ENCODE measurements at regions not wholly inside any gene's neighbourhood (a gene's known extent, or its start where the extent isn't known, plus 50 kb on each side); places are given as distances from the start of the nearest gene placed in this dataset.
"Not testable (repeated sequence)": the region's sequence is repeated elsewhere in the genome, so short reads cannot be mapped to it uniquely, and the experiment has no call there.

DNA sequence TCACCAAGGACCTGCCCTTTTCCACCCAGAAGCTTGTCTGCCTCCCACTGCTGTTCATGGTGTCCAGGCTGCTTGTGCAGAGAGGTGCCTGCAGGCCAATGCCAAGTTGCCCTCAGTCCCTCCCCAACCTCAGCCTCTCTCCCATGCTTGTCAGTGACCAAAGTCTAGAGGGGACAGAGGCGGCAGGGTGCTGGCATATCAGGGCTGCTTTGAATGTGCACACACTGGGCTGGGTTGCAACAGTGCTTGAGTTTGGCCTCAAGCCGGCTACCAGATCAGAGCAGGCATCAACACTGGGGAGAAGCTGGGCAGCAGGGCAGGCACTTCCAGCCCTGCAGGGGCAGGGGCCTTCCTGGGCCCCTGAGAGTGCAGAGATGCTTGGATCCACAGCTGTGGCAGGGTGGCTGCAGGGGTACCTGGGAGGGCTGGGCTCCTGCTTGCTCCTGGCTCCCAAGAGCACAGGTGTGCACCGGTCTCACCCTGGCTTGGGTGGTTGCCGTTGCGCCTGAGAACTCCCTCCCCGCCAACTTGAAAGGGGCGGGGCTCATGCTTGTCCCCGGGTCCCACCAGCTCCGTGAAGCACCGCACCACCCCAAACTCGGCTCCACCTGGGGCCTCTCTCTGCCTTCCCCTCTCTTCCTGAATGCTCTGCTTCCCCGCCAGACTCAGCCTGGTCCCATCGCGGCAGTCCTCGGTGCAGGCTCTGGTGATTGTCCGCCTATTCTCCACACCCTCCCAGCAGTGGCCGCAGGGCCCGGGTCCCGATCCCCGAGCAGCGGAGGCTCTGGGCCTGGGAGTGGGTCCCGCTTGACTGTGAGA, 1681.9 kb upstream of the ADGRL3 start:
- DNase-seq: no peak

DNA sequence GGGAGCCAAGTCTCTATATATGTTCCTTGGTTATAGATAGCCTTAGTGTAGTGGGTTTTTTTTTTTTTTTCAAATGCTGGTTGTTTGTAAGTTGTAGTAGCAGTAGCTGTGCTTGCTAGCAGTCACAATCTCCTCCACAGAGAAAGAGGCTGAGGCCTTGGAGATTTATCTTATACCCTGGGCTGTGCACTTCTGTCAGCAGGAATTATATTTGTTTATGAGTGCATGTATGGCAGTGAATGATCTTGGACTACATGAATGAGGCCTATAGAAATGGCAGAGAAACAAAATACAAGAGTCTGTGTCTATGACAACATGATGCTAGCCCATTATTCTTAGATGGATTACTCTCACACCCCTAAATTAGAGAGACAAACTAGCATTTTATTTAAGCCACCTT, 1674.2 kb upstream of the ADGRL3 start:
- no peak for DNase-seq

DNA sequence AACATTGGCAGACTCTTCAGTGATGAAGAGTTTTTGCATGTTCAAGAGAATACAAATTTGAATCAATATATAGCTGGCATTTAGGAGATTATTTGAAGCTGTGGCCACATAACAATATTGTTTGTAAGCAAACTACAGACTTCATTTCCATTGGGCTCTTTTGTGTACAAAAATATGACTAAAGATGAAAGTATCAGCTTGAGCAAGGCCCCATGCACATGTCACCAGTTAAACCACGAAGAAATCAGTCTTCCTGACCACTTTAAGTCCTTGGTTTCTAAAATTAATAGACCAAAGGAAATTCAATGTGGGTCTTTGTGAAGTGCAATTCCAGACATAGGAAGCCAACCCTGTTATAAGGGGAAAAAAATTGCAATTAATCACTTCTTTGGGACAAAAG, 1664.6 kb upstream of the ADGRL3 start:
- DNase-seq: no peak

DNA sequence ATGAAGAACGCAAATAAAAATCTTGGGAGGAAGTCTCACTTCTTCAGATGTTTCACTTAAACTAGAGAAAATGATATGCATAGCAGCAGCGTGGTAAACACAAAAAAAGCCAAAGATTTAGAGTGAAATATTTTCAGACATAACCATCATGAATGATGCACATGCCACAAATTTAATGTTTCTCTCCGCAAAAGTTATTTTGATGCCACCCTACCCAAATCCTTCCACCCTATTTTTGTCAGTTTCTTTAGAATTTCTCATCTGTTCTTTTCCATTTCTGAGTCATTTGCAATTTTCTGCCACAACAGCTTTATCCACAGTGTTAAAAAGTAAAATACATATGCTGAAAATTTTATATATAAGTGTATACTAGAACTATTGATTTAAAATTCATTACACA, 1663.7 kb upstream of the ADGRL3 start:
- no peak for DNase-seq

DNA sequence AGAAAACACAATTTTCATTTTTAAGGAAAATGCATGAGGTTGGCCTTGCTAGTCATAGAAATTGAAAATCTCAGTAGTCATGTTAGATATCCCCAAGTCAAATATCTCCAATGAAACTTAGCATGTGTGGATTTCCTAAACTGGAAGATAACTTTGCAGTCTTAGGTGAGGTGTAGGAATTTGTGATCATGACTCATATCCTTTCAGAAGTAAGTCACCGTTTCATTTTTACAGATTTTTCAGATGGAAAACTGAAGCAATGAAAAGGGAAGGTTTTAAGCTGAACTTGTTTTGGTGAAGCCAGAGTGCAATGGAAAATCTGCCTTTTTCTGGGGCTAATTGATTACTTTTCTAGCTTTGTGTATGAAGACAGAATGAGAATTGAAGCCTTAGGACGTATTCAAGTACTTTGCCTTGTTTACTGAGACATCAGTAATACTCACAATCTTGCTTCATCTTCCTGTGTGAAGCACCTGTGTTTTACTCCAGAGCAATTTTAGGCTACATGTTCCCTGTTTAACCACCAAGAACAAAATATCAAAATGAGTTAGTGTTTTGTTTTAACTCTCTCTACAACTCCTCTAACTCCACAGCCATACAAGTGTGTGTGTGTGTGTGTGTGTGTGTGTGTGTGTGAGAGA, 1662.8 kb upstream of the ADGRL3 start:
- no peak for DNase-seq

DNA sequence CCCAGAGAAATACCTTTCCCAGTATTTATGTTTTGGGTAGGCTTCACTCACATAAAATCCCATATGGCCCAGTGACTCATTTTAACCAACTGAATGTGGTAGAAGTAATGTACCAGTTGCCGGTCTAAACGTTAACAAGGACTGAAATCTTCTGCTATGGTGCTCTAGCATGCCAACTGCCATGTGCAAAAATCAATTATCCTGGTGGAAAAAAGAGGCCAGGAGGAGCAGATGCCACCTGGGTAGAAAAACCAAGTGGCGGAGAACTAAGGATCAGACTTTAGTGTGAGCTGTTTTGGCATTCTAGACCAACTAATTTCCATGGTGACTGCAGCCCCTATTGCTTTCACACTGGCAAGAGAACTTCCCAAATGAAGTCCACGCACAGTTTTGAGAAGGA, 1660.7 kb upstream of the ADGRL3 start:
- DNase-seq: no peak

DNA sequence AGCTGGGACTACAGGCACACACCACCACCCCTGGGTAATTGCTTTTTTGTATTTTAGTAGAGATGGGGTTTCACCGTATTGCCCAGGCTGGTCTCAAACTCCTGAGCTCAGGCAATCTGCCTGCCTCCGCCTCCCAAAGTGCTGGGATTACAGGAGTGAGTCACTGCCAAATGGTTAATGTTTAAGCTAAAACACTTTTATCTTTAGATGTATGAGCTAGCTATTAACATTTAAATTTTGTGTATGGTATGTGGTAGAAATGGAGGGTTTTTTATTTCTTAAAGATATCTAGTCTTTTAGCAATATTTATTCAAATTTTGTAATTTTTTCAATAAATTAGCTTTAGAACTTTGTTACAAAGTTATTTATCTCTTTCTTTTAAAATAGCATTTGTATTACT, 1659.8 kb upstream of the ADGRL3 start:
- no peak for DNase-seq

DNA sequence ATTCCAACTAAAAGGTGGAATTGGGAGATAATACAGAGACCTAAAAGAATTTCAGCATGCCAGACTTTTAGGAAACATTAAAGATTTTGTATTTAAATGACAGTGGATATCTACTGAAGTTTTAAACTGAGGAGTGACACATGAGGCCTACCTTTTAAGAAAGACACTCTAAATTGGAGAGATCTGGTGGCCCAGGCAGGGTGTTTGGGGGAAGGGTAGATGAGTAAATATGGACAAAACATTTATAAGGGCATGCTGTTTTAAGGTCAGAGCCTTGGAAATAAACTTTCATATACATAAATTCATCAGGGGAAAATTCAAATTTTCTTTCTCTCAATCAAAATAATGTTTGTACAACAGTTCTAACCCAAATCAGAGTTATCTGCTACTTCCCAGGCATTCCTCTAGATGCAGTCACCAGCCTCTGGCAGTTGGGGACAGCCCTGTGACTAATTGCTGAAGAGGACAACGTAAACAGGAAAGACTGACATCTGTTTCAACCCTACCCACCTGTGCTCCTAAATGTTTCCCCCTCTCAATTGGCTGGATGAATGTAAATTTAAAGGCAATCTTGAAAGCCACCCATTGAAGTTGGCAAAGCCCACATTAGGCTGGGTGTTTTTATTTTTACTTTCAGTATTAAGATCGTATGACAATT, 1646.9 kb upstream of the ADGRL3 start:
- no peak for DNase-seq

DNA sequence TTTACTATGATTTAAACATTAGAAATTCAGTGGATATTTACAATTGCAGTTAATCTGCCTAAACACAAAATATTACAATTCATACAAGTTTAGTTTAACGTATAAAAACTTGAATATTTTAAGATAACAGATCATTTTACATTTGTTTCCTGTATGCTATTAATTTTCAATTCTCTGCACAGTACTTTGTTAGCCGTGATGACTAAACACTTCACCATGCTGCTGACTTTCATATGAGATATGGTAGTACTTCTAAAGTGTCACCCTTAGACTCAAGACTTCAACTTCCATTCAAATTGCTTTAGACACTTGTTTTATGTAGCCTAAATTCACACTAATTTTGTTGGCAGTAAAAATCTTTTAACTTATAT, 1646.4 kb upstream of the ADGRL3 start:
- DNase-seq: no peak

DNA sequence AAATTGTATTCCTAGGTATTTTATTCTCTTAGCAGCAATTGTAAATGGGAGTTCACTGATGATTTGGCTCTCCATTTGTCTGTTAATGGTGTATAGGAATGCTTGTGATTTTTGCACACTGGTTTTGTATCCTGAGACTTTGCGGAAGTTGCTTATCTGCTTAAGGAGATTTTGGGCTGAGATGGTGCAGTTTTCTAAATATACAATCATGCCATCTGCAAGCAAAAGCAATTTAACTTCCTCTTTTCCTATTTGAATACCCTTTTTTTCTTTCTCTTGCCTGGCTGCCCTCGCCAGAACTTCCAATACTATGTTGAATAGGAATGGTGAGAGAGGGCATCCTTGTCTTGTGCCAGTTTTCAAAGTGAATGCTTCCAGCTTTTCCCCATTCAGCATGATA, 1643.9 kb upstream of the ADGRL3 start:
- not testable (repeated sequence) for DNase-seq

DNA sequence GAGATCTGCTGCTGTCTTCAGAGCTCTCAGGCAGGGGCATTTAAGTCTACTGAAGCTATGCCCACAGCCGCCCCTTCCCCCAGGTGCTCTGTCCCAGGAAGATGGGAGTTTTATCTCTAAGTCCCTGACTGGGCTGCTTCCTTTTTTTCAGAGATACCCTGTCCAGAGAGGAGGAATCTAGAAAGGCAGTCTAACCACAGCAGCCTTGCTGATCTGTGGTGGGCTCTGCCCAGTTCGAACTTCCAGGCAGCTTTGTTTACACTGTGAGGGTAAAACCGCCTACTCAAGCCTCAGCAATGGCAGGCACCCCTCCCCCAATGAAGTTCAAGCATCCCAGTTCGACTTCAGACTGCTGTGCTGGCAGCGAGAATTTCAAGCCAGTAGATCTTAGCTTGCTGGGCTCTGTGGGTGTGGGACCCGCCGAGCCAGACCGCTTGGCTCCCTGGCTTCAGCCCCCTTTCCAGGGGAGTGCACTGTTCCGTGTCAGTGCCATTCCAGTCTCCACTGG, 1639.9 kb upstream of the ADGRL3 start:
- not testable (repeated sequence) for DNase-seq

DNA sequence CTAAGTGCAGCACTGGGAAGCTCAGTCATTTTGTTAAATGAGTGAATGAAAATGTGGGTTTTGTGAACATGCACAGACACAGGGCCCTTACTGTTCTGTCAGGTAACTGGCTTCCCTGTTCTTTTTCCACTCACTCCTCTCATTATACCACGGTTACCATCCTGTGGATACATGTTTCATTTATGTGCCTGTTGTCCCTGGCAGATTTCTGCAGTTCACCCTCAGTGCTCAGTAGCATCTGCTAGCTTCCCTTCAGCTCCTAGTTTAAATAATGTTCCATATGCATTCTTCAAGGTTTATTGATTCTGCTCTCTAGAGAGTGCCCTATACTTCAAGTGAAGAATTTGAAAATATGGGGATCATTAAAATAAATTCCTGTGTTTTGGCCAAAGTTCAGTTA, 1634.3 kb upstream of the ADGRL3 start:
- DNase-seq: no peak

DNA sequence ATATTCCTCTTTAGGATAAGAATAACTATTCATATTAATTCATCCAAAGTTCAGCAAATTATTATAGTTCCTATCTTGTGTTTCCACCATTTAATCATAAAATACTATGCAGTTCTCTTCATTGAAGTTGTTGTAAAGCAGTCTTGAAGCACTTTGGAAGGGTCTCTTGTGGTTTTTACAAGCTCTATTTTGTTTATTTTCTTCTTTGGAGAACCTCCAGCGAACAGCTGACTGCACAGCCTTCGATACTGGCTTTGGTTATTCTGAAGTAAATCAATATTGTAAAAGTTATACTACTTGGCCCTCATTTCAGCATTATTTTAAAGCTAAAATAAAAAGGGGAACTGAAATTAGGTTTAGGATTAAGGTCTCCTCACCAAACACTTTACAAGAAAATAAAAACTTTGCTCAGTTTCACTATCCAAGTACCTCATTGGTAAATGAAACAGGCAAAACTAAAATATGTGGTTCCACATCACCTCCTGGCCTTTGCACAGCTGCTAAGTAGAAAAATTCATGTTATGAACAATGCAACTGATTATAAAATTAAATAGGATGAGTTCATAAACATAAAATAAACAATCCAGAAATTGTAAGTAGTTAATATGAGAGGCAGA, 1629.2 kb upstream of the ADGRL3 start:
- no peak for DNase-seq

DNA sequence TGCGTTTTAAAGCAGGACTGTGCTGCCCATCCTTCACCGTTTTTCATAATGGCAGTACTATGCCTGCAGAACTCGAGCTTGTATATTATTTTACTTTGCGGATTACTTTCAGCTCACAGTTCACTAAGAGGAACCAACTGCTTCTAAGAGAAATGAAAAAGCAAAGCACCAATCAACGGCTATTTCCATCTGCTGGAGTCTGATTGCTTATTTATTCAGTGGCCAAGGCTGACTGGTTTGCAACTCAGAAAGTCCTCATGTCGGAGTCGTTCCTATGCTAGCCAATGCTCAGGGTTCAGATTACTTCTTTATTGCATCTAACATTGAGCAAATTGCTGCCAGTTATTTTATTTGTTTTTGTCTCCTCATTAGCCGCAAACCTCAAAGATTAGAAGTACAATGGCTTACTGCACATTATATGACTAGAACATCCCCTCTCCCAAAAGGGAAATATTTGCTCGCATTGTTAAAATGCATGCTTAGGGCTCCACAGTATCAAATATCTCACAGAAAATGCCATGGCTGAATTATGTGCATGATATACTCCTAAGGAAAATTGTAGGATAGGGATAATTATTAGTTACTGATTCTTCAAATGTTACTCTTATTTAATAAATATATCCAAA, 1628.2 kb upstream of the ADGRL3 start:
- no peak for DNase-seq

DNA sequence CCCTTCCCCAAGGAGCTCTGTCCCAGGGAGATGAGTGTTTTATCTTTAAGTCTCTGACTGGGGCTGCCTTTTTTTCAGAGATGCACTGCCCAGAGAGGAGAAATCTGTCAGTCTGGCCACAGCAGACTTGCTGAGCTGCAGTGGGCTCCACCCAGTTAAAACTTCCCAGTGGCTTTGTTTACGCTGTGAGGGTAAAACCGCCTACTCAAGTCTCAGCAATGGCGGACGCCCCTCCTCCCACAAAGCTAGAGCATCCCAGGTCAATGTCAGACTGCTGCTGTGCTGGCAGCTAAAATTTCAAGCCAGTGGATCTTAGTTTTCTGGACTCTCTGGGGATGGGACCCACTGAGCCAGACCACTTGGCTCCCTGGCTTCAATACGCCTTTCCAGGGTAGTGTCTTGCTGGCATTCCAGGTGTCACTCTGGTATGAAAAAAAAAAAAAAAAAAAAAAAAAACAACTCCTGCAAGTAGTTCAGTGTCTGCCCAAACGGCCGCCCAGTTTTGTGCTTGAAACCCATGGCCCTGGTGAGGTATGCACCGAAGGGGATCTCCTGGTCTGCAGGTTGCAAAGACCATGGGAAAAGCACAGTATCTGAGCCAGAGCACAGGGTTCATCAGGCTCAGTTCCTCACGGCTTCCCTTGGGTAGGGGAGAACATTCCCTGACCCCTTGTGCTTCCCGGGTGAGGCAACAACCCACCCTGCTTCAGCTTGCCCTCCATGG, 1616.1 kb upstream of the ADGRL3 start:
- DNase-seq: no peak

DNA sequence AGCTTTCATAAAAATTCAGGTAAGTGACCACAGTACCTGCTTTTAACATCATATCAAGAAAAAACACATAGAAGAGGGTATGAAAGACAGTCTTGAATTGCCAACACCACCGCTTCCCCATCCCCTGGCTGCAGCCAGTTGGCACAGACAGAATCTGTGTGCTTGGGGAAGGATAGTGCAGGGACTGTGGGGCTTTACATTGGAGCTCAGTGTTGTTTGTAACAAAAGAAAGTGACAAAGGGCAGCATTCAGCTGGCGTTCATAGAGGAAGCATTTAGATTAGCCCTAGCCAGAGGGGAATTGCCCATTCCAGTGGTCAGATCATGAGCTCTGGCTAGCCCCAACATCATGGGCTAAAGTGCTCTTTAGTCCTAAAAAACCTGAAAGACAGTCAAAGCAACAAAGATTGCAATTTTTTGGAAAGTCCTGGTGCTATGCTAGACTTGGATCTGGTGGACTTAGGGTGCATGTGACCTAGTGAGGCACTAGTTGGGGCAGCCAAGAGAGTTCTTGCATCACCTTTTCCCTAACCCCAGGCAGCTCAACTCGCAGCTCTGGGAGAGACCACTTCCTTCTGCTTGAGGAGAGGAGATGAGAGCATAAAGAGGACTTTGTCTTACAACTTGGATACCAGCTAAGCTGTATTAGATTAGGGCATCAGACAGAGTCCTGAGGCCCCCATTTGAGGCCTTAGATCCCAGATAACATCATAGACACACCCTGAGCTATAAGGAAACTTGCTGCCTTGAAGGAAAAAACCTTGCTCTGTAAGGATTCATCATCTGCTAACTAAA, 1602.4 kb upstream of the ADGRL3 start:
- DNase-seq: no peak

DNA sequence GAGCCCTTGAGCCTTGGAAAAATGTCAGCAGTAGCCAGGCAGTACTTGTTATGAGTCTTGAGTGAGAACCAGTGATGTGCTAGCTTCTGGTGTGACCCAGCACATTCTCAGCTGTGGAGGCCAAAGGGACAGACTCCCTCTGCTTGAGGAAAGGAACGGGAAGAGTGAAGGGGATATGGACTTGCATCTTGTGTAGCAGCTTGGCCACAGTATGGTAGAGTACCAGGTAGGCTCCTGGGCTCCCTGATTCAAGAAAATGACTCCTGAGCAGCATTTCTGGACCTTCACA, 1601.9 kb upstream of the ADGRL3 start:
- no peak for DNase-seq

DNA sequence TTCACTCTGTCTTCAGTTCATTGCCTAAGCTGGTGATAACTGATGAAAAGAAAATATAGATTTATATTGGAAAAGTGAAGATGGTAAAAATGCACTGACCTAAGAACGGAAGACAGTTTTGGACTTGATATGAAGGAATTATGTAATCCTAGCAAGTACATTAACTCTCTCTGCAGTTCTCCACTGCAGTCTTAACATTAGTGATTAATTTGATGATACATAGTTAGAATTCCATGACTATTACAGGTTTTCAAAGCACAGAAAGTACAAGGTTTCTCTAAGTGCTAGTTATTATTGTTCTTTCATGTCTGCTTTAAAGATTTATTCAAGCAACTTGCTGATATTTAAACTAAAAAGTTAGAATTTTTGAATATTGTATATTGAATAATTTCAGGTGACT, 1591.7 kb upstream of the ADGRL3 start:
- DNase-seq: no peak

DNA sequence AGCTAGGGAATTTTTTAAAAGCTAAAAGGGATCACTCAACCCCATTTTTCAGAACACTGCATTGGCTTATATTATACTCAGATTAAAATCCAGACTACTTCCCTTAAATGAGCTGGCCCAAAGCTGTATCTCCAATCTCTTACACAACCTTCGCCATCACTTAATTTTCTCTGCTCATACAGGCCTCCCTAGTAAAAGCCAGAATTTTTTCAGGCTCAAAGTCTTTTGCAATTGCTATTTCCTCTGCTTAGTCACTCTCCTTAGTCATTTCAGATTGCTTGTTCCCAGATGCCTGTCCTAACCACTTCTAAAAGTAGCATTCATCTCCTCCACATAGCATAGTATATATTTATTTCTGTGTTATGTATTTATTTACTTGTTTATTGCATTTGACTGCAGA, 1587.9 kb upstream of the ADGRL3 start:
- DNase-seq: no peak

DNA sequence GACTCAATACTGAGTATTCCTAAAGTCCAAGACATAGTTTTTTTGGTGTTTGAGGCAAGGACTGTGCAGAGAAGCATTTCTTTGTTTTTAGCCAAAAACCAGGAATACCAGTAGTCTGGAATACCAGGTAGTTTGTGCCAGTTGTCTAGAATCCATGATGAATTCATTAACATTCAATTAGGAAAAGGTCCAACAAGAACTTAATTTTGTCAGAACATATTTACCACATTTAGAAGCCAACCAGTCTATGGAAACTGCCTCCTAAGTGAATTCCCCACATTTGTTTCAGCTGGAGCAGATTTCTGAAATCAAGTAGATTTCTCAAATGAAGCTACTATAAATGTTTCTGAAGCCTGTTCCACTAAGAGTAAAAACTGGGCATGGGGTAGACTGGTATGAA, 1584.8 kb upstream of the ADGRL3 start:
- DNase-seq: no peak

DNA sequence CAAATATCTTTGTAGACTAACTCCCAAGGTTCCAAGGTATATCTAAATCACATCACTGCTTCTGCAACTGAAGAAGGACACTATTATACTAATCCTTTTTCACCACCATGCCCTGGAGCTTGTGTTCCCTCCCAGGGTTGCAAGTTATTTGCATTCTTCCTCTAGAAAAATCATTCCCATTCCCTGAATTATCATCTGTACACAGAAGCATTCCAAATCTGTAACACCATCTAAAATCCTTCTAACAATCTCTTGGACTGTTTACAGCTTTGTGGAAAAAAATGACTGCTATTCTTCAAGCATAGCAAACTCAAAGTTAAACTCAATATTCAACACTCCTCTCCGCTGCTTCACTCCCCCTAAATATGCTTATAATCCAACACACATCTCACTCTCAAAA, 1570.8 kb upstream of the ADGRL3 start:
- DNase-seq: no peak

DNA sequence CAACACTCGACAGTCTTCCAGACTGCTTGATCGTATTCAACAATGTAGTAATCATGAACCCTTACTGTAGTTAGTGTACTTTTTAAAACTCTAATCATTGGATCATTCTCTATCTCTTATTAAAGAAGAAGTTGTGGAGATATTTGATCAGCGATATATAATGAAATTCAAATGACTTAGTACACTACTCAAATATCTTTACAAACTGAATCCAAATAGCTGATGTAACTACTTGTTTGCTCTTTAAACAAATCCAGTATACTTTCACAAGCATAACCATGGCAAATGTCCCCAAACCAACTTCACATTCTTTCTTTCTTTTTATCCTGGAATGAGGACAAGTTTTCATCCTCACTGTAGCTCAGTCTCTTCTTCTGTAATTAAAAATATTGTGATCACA, 1569.9 kb upstream of the ADGRL3 start:
- no peak for DNase-seq
